ENCODE measurements at regions not wholly inside any gene's neighbourhood (a gene's known extent, or its start where the extent isn't known, plus 50 kb on each side); places are given as distances from the start of the nearest gene placed in this dataset.

- H3K9me3 Mint-ChIP-seq: no peaks in the 10 kb centered on the region
- DNase-seq (ENCODE audit: low read depth, low spot score): no peak
- H3K36me3 Mint-ChIP-seq (ENCODE audit: low read depth): no peaks in the 10 kb centered on the region
- TF ChIP-seq CTCF (conservative IDR thresholded peaks at IDR 0.05): no peak
- no peaks in the 10 kb centered on the region for H3K27me3 Mint-ChIP-seq (ENCODE audit: low read depth)
- H3K4me3 Mint-ChIP-seq: no peak overlapping the region
- no peak overlapping the region for H3K27ac Mint-ChIP-seq (ENCODE audit: unreplicated experiment)
- H3K4me1 Mint-ChIP-seq: peaks cover 9% of the 10 kb centered on the region
These were observed 196.1 kb downstream of the ZNF621 start for GRCh38 chr3:40720863-40721262.

DNA sequence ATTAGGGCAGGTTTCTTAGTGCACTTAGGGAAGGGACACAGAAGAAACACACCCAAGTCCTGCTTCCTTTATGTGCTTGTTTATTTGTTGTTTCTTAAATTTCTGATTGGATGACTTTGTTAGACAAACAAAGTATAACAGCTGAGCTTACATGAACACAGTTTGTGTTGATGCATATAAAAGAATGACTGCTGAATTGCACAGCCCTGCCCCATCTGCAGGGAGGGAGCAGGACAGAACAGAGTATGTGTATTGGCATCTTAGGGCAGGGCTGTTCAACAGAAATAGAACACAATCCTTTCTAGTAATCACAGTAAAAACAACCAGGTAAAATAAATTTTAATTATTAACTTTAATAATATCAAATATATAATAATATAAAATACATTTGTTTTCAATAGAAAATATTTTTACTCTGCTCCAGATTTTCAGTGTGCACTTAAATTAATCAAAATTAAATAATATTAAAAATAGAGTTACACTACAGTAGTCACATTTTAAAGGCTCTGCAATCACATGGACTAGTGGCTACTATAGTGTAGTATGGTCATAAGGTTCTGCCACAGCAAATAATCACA, 198.4 kb downstream of the ZNF621 start:
- DNase-seq (ENCODE audit: low read depth, low spot score): no peak
- Mint-ChIP-seq H3K9me3 (no peaks in the 10 kb centered on the region), H3K36me3 (ENCODE audit: low read depth) (no peaks in the 10 kb centered on the region), H3K27ac (ENCODE audit: unreplicated experiment) (no peak overlapping the region), H3K27me3 (ENCODE audit: low read depth) (peaks cover 3% of the 10 kb centered on the region), H3K4me1 (peaks cover 9% of the 10 kb centered on the region), H3K4me3 (no peak overlapping the region)
- TF ChIP-seq CTCF (conservative IDR thresholded peaks at IDR 0.05): no peak

GRCh38 chr3:40725031-40725430, 200.3 kb downstream of the ZNF621 start:
- peaks cover 12% of the 10 kb centered on the region for H3K9me3 Mint-ChIP-seq
- peaks cover 4% of the 10 kb centered on the region for H3K36me3 Mint-ChIP-seq (ENCODE audit: low read depth)
- H3K4me3 Mint-ChIP-seq: no peak overlapping the region
- peaks cover 9% of the 10 kb centered on the region for H3K4me1 Mint-ChIP-seq
- no peak for DNase-seq (ENCODE audit: low read depth, low spot score)
- peaks cover 3% of the 10 kb centered on the region for H3K27me3 Mint-ChIP-seq (ENCODE audit: low read depth)
- H3K27ac Mint-ChIP-seq (ENCODE audit: unreplicated experiment): no peak overlapping the region
- TF ChIP-seq CTCF (conservative IDR thresholded peaks at IDR 0.05): no peak

DNA sequence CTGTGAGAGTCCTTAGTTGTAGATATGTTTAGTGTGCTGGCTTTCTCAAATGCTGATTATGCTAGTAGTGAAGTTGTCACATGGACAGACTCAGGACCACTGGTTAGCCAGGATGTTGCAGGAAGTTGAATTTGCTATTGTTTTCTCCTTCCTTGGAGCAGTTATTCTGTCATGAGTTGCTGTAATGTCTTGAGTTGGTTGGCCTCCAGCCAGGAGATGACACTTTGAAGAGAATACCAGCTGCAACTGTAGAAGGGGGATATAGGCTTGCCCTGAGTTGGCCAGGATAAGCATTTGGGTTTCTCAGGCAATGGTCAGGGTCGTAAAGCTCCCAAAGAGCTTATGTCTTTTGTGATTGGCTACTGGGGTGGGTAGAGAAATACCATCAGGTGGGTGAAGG, 206.7 kb downstream of the ZNF621 start:
- TF ChIP-seq CTCF (conservative IDR thresholded peaks at IDR 0.05): no peak
- Mint-ChIP-seq H3K4me3 (no peak overlapping the region), H3K4me1 (no peaks in the 10 kb centered on the region), H3K27ac (ENCODE audit: unreplicated experiment) (no peak overlapping the region), H3K27me3 (ENCODE audit: low read depth) (peaks cover 3% of the 10 kb centered on the region), H3K9me3 (peaks cover 23% of the 10 kb centered on the region), H3K36me3 (ENCODE audit: low read depth) (peaks cover 7% of the 10 kb centered on the region)
- no peak for DNase-seq (ENCODE audit: low read depth, low spot score)

- no peaks in the 10 kb centered on the region for H3K36me3 Mint-ChIP-seq (ENCODE audit: low read depth)
- no peak overlapping the region for H3K27ac Mint-ChIP-seq (ENCODE audit: unreplicated experiment)
- TF ChIP-seq CTCF (conservative IDR thresholded peaks at IDR 0.05): no peak
- peaks cover 7% of the 10 kb centered on the region for H3K4me1 Mint-ChIP-seq
- no peaks in the 10 kb centered on the region for H3K27me3 Mint-ChIP-seq (ENCODE audit: low read depth)
- H3K9me3 Mint-ChIP-seq: peaks cover 3% of the 10 kb centered on the region
- DNase-seq (ENCODE audit: low read depth, low spot score): no peak
- H3K4me3 Mint-ChIP-seq: no peak overlapping the region
These were observed 212.2 kb downstream of the ZNF621 start for GRCh38 chr3:40736943-40737342.

Data from neural crest cell (in vitro differentiated cells).